ENCODE measurements at regions not wholly inside any gene's neighbourhood (a gene's known extent, or its start where the extent isn't known, plus 50 kb on each side); places are given as distances from the start of the nearest gene placed in this dataset.

GRCh38 chr5:135179308-135179980 lies 145.4 kb upstream of the PITX1 start:
- no peak overlapping the region for H3K27ac ChIP-seq (ENCODE audit: low read length)
- intact Hi-C loops (cut with micrococcal nuclease): no loop called here
- WGBS (ENCODE audit: insufficient coverage): 85% methylated on average over 11 of the region's 11 CpGs

GRCh38 chr5:135178476-135179155 lies 144.6 kb upstream of the PITX1 start:
- H3K36me3 Mint-ChIP-seq: no peaks in the 10 kb centered on the region
- no peak overlapping the region for H3K27ac Mint-ChIP-seq
- H3K27ac ChIP-seq (ENCODE audit: low read length): no peak overlapping the region
- H3K4me3 Mint-ChIP-seq: no peak overlapping the region
- no peaks in the 10 kb centered on the region for H3K27me3 ChIP-seq (ENCODE audit: control insufficient read depth, insufficient read depth, low read length)
- no peaks in the 10 kb centered on the region for H3K36me3 ChIP-seq (ENCODE audit: control insufficient read depth, insufficient read depth, low read length)
- DNase-seq: no peak
- ATAC-seq: no peak
- no peak overlapping the region for H3K4me3 ChIP-seq (ENCODE audit: low read length)
- no peaks in the 10 kb centered on the region for H3K4me1 Mint-ChIP-seq
- H3K9me3 ChIP-seq (ENCODE audit: control insufficient read depth, insufficient read depth, low read length): no peaks in the 10 kb centered on the region
- intact Hi-C loops (cut with micrococcal nuclease): no loop called here
- TF ChIP-seq CTCF (IDR thresholded peaks at IDR 0.05): no peak
- H3K27me3 Mint-ChIP-seq (ENCODE audit: low read depth in 2 of 2): peaks cover 0 to 7% of the 10 kb centered on the region in 2 donors
- no peaks in the 10 kb centered on the region for H3K9me3 Mint-ChIP-seq
- no peaks in the 10 kb centered on the region for H3K4me1 ChIP-seq (ENCODE audit: control insufficient read depth, insufficient read depth, low read length)
- 75% methylated on average over 14 of the region's 14 CpGs for WGBS (ENCODE audit: insufficient coverage)

More at GRCh38 chr5:135179308-135179980, 145.4 kb upstream of the PITX1 start:
- H3K9me3 Mint-ChIP-seq: no peaks in the 10 kb centered on the region
- H3K27me3 Mint-ChIP-seq (ENCODE audit: low read depth in 2 of 2): peaks cover 0 to 3% of the 10 kb centered on the region in 2 donors
- Histone ChIP-seq H3K9me3 (ENCODE audit: control insufficient read depth, insufficient read depth, low read length) (no peaks in the 10 kb centered on the region), H3K4me3 (ENCODE audit: low read length) (no peak overlapping the region), H3K36me3 (ENCODE audit: control insufficient read depth, insufficient read depth, low read length) (no peaks in the 10 kb centered on the region), H3K4me1 (ENCODE audit: control insufficient read depth, insufficient read depth, low read length) (no peaks in the 10 kb centered on the region), H3K27me3 (ENCODE audit: control insufficient read depth, insufficient read depth, low read length) (no peaks in the 10 kb centered on the region)
- no peak for DNase-seq
- H3K4me1 Mint-ChIP-seq: no peaks in the 10 kb centered on the region
- no peak overlapping the region for H3K27ac Mint-ChIP-seq
- TF ChIP-seq CTCF (IDR thresholded peaks at IDR 0.05): no peak
- H3K36me3 Mint-ChIP-seq: no peaks in the 10 kb centered on the region
- ATAC-seq: no peak
- no peak overlapping the region for H3K4me3 Mint-ChIP-seq

- no peaks in the 10 kb centered on the region for H3K27me3 ChIP-seq (ENCODE audit: control insufficient read depth, insufficient read depth, low read length)
- WGBS (ENCODE audit: insufficient coverage): 71% methylated on average over 4 of the region's 4 CpGs
- no peaks in the 10 kb centered on the region for H3K9me3 ChIP-seq (ENCODE audit: control insufficient read depth, insufficient read depth, low read length)
- no peak overlapping the region for H3K27ac ChIP-seq (ENCODE audit: low read length)
- no peaks in the 10 kb centered on the region for H3K36me3 Mint-ChIP-seq
- ATAC-seq (no peak), DNase-seq (no peak)
- H3K27ac Mint-ChIP-seq: no peak overlapping the region
- no peaks in the 10 kb centered on the region for H3K9me3 Mint-ChIP-seq
- no peaks in the 10 kb centered on the region for H3K4me1 Mint-ChIP-seq
- intact Hi-C loops (cut with micrococcal nuclease): no loop called here
- no peaks in the 10 kb centered on the region for H3K4me1 ChIP-seq (ENCODE audit: control insufficient read depth, insufficient read depth, low read length)
- no peak overlapping the region for H3K4me3 Mint-ChIP-seq
- H3K27me3 Mint-ChIP-seq (ENCODE audit: low read depth in 2 of 2): peaks cover 3 to 9% of the 10 kb centered on the region in 2 donors
- no peak overlapping the region for H3K4me3 ChIP-seq (ENCODE audit: low read length)
- H3K36me3 ChIP-seq (ENCODE audit: control insufficient read depth, insufficient read depth, low read length): no peaks in the 10 kb centered on the region
- TF ChIP-seq CTCF (IDR thresholded peaks at IDR 0.05): no peak
These were observed 143.6 kb upstream of the PITX1 start for GRCh38 chr5:135177591-135177990.
